Ammon's horn (tissue), 1 donor: ENCODE measurements at regions not wholly inside any gene's neighbourhood (a gene's known extent, or its start where the extent isn't known, plus 50 kb on each side); places are given as distances from the start of the nearest gene placed in this dataset.

Source experiments
- DNase-seq: peaks from one replicate; pipeline ENCODE4 v3.0.0-alpha.2; 2016; ENCODE audit warnings: low spot score

- DNase-seq = peak; percentile 8
These were observed 277.3 kb upstream of the FN1 start for GRCh38 chr2:215712871-215713790.

DNA sequence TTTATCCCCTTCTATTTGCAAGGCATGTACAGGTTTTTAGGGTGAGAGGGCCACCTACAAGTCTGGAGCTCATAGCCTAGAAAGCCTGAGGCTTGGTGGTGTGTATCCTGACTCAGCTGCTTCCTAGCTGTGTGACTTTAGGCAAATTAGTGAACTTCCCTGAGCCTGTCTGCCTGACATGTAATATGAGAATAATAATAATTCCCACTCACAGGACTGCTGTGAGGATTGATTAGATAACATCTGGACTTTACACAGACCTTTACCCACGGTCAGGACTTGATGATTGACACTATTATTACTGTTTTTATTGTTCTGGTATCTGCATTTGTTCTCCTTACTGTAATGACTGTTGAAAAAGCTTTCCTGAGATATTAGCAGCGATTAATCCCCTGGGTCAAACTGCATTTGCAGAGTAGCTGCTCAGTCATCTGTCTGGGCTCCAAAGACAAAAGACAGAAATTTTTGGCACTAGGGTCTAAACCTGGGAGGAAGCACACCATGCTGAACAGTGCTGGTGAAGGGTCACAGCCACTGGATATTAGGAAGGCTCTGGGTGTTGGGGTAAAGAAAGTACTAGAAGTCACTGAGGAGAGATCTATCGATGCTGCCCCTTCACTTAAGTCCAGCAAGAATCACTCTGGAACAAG lies 276.5 kb upstream of the FN1 start:
- DNase-seq = no peak

DNA sequence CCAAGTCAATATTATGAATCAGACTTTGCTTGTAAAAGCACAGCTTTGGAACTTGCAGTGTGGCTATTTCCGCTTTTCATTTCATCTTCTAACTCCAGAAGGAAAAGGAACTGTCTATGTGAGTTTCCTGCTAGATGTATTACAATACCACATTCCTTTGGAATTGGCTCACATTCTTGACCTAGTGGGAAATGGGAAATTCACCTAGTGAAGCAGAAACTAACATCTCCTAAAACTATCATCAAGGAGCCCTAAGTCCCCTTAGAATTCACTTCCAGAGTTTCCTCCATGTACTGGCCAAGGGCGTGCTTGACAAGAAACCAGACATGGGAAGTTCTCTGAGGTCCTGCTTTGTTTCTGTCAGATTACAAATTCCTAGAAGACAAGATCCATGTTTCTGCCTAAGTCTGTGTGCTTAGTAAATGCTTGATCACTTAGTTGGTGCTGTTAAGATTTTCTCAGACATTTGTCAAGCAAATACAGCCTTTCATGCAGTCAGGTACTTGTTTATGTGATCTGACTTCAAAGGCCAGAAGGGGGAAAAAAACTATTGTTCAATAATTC lies 275.7 kb upstream of the FN1 start:
- DNase-seq = peak; percentile 18

- no peak for DNase-seq
These were observed 271.7 kb upstream of the FN1 start for GRCh38 chr2:215707608-215708007.

DNA sequence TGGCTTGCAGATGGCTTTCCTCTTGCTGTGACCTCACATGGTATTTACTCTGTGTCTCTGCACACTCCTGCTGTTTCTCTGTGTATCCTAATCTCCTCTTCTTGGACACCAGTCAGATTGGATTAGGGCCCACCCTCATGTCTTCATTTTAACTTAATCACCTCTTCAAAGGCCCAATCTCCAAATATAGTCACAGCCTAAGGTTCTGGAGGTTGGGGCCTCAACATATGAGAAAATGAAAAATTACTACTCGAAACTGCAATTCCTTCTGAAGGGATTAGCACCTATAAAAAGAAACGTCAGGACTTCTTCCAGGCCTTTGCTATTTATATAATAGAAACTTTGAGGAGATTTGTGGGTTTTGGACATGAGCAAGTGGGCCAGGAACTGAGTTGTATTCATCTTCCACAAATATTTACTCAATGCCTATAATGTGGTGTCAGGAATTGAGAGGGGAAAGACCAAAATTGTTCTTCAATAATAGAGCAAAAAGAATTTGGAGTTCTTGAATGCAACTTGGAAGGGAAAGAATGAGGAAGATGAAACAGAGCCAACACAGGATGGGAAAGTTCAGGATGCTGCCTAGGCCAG lies 270.0 kb upstream of the FN1 start:
- no peak for DNase-seq

GRCh38 chr2:215705281-215705680 lies 269.4 kb upstream of the FN1 start:
- DNase-seq = no peak

DNA sequence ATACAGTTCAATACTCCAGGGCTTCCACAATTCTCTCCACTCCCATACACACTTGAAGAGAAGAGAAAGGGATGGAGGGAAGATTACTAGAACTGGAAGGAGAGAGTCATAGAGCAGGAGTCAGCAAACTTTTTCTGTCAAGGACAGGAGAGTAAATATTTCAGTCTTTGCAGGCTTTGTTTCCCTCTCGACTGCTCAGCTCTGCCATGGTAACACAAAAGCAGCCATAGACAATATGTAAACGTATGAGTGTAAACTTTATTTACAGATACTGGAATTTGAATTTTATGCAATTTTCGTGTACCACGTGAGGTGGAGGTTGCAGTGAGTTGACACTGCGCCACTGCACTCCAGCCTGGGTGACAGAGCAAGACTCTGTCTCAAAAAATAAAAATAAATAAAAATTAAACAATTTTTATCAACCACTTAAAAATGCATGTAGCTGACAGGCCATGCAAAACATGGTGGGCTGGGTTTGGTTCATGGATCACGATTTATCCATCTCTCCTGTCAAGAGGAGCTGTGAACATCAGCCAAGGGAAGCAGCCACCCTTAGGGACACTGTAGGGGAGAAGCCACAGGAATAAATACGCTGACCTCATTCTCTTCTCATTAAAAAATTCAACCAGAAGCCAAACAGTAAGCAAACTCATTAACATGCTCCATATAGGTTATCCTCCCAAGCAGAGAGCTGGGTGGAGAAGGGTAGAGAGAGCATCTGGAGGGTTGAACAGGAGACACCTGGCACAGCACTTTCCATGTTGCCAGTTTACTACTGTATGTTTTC lies 266.4 kb upstream of the FN1 start:
- DNase-seq = no peak

- DNase-seq = no peak
These were observed 264.1 kb upstream of the FN1 start for GRCh38 chr2:215699700-215700538.

GRCh38 chr2:215699018-215699417 lies 263.1 kb upstream of the FN1 start:
- no peak for DNase-seq

DNA sequence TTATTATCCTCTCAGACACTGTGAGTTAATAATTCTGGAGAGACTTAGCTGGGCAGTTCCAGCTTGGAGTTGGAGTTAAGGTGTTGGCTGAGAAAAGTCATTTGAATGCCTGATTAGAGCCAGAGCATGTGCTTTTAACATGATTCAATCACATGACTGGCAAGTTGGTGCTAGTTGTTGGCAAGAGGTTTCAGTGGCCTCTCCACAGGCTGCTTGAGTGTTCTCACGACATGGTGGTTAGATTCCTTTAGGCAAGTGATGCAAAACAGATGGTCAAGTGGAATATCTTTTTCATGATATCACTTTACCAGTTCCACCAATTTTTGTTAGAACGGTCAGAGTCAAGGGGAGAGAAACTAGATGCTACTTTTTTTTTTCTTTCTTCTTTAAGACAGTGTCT lies 262.7 kb upstream of the FN1 start:
- DNase-seq = no peak

GRCh38 chr2:215697496-215697895 lies 261.6 kb upstream of the FN1 start:
- no peak for DNase-seq

DNA sequence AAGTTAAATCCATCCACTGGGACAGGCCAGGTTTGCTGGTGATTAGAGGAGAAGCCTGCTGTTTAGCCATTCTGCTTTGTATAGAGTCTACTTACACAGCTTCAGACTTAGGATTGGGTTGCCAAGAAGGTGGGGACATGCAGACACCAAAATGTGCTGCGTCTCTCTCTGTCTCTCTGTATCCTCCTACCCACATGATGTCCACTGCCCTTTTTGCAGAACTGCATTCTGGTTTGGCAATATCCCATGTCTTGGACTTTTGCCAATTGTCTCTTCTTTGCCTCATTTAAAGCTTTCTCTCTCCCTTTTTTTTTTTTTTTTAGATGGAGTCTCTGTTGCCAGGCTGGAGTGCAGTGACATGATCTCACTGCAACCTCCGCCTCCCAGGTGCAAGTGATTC lies 261.1 kb upstream of the FN1 start:
- peak; percentile 20 for DNase-seq

GRCh38 chr2:215695861-215696260 lies 260.0 kb upstream of the FN1 start:
- DNase-seq = no peak

GRCh38 chr2:215693999-215694580 lies 258.2 kb upstream of the FN1 start:
- DNase-seq = no peak

- no peak for DNase-seq
These were observed 257.5 kb upstream of the FN1 start for GRCh38 chr2:215693193-215693998.

GRCh38 chr2:215692387-215693079 lies 256.7 kb upstream of the FN1 start:
- DNase-seq = no peak

DNA sequence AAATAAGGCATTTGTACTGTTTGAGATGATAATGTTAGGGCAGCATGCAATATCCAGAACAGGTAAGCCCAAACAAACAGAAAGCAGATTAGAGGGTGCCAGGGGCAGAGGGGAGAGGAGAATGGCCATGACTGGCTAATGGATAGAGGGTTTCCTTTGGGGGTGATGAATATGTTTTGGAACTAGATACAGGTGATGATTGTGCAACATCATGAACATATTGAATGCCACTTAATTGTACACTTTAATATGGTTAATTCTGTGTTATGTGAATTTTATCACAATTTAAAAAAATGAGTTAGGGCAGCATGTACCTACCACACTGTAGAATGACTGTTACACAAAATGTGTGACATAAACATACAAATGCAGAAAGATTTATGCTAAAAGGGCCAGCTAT lies 255.5 kb upstream of the FN1 start:
- DNase-seq = no peak

- DNase-seq = no peak
These were observed 251.5 kb upstream of the FN1 start for GRCh38 chr2:215687149-215688031.
